DOHH2 (cell line): ENCODE measurements at regions not wholly inside any gene's neighbourhood (a gene's known extent, or its start where the extent isn't known, plus 50 kb on each side); places are given as distances from the start of the nearest gene placed in this dataset.

ENCODE experiments used
- H3F3A ChIP-seq: fragments of 200-600 bp; sonication (generic), shearing (Covaris generic); 2 replicates; pipeline ENCODE4 v1.6.0; 2016; ENCODE audit warnings: antibody characterized with exemption, mild to moderate bottlenecking; ENCODE audit not compliant: control insufficient read depth, insufficient read depth
- H3K27ac ChIP-seq: fragments of 200-600 bp; sonication (generic); 2 replicates; pipeline ENCODE4 v1.5.1; 2014; ENCODE audit warnings: low read depth, mild to moderate bottlenecking, low read length, moderate library complexity
- H3K27me3 ChIP-seq: fragments of 200-600 bp; sonication (generic); 2 replicates; pipeline ENCODE4 v1.6.1; 2014; ENCODE audit warnings: mild to moderate bottlenecking, low read length, mixed read lengths; ENCODE audit not compliant: control insufficient read depth
- H3K36me3 ChIP-seq: fragments of 200-600 bp; sonication (generic); 2 replicates; pipeline ENCODE4 v1.6.1; 2014; ENCODE audit warnings: mild to moderate bottlenecking, low read length, moderate library complexity, mixed read lengths; ENCODE audit not compliant: control insufficient read depth
- H3K4me1 ChIP-seq: fragments of 200-600 bp; sonication (generic); 2 replicates; pipeline ENCODE4 v1.6.1; 2014; ENCODE audit warnings: mild to moderate bottlenecking, low read length, mixed read lengths; ENCODE audit not compliant: control insufficient read depth
- H3K4me2 ChIP-seq: fragments of 200-600 bp; sonication (generic); 2 replicates; pipeline ENCODE4 v1.6.0; 2014; ENCODE audit warnings: mild to moderate bottlenecking, low read length, moderate library complexity
- H3K4me3 ChIP-seq: fragments of 200-600 bp; sonication (generic); 2 replicates; pipeline ENCODE4 v1.5.1; 2014; ENCODE audit warnings: mild to moderate bottlenecking, low read length, mixed read lengths
- H3K79me2 ChIP-seq: fragments of 200-600 bp; sonication (generic); 2 replicates; pipeline ENCODE4 v1.6.1; 2014; ENCODE audit warnings: mild to moderate bottlenecking, low read length, mixed read lengths; ENCODE audit not compliant: control insufficient read depth
- H3K9me2 ChIP-seq: fragments of 200-600 bp; sonication (generic); replicated peaks from 2 replicates; pipeline ENCODE4 v1.6.1; 2014; ENCODE audit warnings: mild to moderate bottlenecking, low read length, mixed read lengths; ENCODE audit not compliant: control insufficient read depth
- H3K9me3 ChIP-seq: fragments of 200-600 bp; sonication (generic); 2 replicates; pipeline ENCODE4 v1.6.1; 2014; ENCODE audit warnings: antibody characterized with exemption, low read length, mixed read lengths; ENCODE audit not compliant: control insufficient read depth, insufficient read depth
- H4K20me1 ChIP-seq: fragments of 200-600 bp; sonication (generic); 2 replicates; pipeline ENCODE4 v1.6.0; 2014; ENCODE audit warnings: low read depth, mild to moderate bottlenecking, antibody characterized with exemption, low read length, moderate library complexity; ENCODE audit not compliant: control insufficient read depth, insufficient read depth
- CTCF ChIP-seq: fragments of 200-600 bp; sonication (generic); IDR thresholded peaks from one replicate; pipeline ENCODE4 v1.5.1; 2014; ENCODE audit warnings: antibody characterized with exemption, mild to moderate bottlenecking, low read depth, low read length; ENCODE audit not compliant: poor library complexity, severe bottlenecking
- EZH2phosphoT487 ChIP-seq: fragments of 200-600 bp; sonication (generic); IDR thresholded peaks from 2 replicates; pipeline ENCODE4 v1.6.1; 2017; ENCODE audit warnings: borderline replicate concordance, mild to moderate bottlenecking, antibody characterized with exemption, low read length, moderate library complexity, mixed read lengths

GRCh38 chr2:144939590-144939989 lies 419.7 kb upstream of the ZEB2 start:
- H3K27me3 ChIP-seq, result no peaks in the 10 kb centered on the region
- H3K9me2 ChIP-seq, result no peaks in the 10 kb centered on the region
- no peaks in the 10 kb centered on the region for H3K79me2 ChIP-seq
- H3K9me3 ChIP-seq, result peaks cover 8% of the 10 kb centered on the region; the same call in 1 of the 2 replicates
- no peaks in the 10 kb centered on the region for H3K36me3 ChIP-seq
- H3K4me3 ChIP-seq, result no peak overlapping the region
- no peaks in the 10 kb centered on the region for H4K20me1 ChIP-seq
- no peak overlapping the region for H3K4me2 ChIP-seq
- H3F3A ChIP-seq, result no peaks in the 10 kb centered on the region
- no peaks in the 10 kb centered on the region for H3K4me1 ChIP-seq
- TF ChIP-seq EZH2phosphoT487, result no peak
- TF ChIP-seq CTCF, result no peak
- H3K27ac ChIP-seq, result no peak overlapping the region

- Histone ChIP-seq H3F3A (no peaks in the 10 kb centered on the region), H4K20me1 (no peaks in the 10 kb centered on the region), H3K9me2 (no peaks in the 10 kb centered on the region), H3K4me2 (no peak overlapping the region), H3K27ac (no peak overlapping the region), H3K27me3 (no peaks in the 10 kb centered on the region), H3K79me2 (no peaks in the 10 kb centered on the region), H3K9me3 (peaks cover 12% of the 10 kb centered on the region), H3K4me1 (no peaks in the 10 kb centered on the region), H3K36me3 (no peaks in the 10 kb centered on the region), H3K4me3 (no peak overlapping the region)
- TF ChIP-seq CTCF, result no peak
- no peak for TF ChIP-seq EZH2phosphoT487
Observed at GRCh38 chr2:144937910-144938709, 418.2 kb upstream of the ZEB2 start.

GRCh38 chr2:144937066-144937465 lies 417.1 kb upstream of the ZEB2 start:
- no peaks in the 10 kb centered on the region for H3K9me2 ChIP-seq
- H3K27ac ChIP-seq, result no peak overlapping the region
- no peak overlapping the region for H3K4me3 ChIP-seq
- no peak overlapping the region for H3K4me2 ChIP-seq
- no peaks in the 10 kb centered on the region for H3K36me3 ChIP-seq
- peaks cover 12% of the 10 kb centered on the region for H3K9me3 ChIP-seq
- no peaks in the 10 kb centered on the region for H3F3A ChIP-seq
- H3K4me1 ChIP-seq, result no peaks in the 10 kb centered on the region
- no peaks in the 10 kb centered on the region for H3K27me3 ChIP-seq
- H4K20me1 ChIP-seq, result no peaks in the 10 kb centered on the region
- TF ChIP-seq EZH2phosphoT487 (no peak), CTCF (no peak)
- H3K79me2 ChIP-seq, result no peaks in the 10 kb centered on the region
